Pancreas (tissue), 10 donors: ENCODE measurements at regions not wholly inside any gene's neighbourhood (a gene's known extent, or its start where the extent isn't known, plus 50 kb on each side); places are given as distances from the start of the nearest gene placed in this dataset.

Experiments used
- ATAC-seq, 4 donors: fragments of 200-7000 bp; cut with Tn5 transposase; one replicate each; pipeline versions ENCODE4 v1.8.0 to v1.9.1; 2020; ENCODE audit warnings: mild to moderate bottlenecking in 4 of 4, moderate library complexity in 4 of 4
- DNase-seq, 6 donors: peaks; one replicate each; pipeline ENCODE4 v3.0.0-alpha.2; 2020
- FAIRE-seq: peaks from 2 replicates; lab custom pipeline; 2012; peaks lifted over from hg19 to GRCh38; lab: Jason Lieb, UNC
- H3K27ac ChIP-seq, 4 donors: fragments of 200-600 bp; sonication (generic); 1 replicate in 3 of 4; 2 replicates in 1 of 4; pipeline versions ENCODE4 v1.5.0 to v1.8.0; 2020
- H3K27me3 ChIP-seq, 4 donors: fragments of 200-600 bp; one replicate each; pipeline ENCODE4 v1.8.0; 2021
- H3K36me3 ChIP-seq, 3 donors: fragments of 200-600 bp; sonication (generic) in 1 of 3; one replicate each; pipeline versions ENCODE4 v1.5.0 to v1.8.0; 2020 to 2021
- H3K4me1 ChIP-seq, 3 donors: fragments of 200-600 bp; one replicate each; pipeline ENCODE4 v1.8.0; 2021
- H3K4me3 ChIP-seq, 4 donors: fragments of 200-600 bp; sonication (generic) in 2 of 4; one replicate each; pipeline versions ENCODE4 v1.5.0 to v1.8.0; 2020 to 2021
- H3K9me3 ChIP-seq, 4 donors: fragments of 200-600 bp; one replicate each; pipeline ENCODE4 v1.8.0; 2021
- CTCF ChIP-seq, 4 donors: fragments of 200-600 bp; sonication (generic) in 3 of 4; IDR thresholded peaks; one replicate each; pipeline versions ENCODE4 v1.5.0 to v1.8.0; 2021; ENCODE audit warnings: antibody characterized with exemption in 4 of 4
- WGBS, 2 donors: extraction: QIAGEN DNeasy Blood & Tissue Kit; methylation state at CpG; one replicate each; pipeline ENCODE4 v1.1.7; 2013; 5-methylcytosine and 5-hydroxymethylcytosine counted together
- intact Hi-C, 3 donors: fragments of 100-400 bp; cut with DNase I; formaldehyde crosslinking; loops; one replicate each; pipeline versions ENCODE4 v1.11.1 to v1.14.2; 2022
- donor health status: healthy with polysubstance abuse.
- donor health status: DM: no; HTN: no; CAD: no; lungs with moderate emphysema.
- donor health status: DM: no; HTN: no; CAD: no.
- donor health status: control.
- donor health status: control.
- donor health status: Bipolar disorder and iron deficiency.
- donor health status: DM: yes; HTN: yes; CAD: no.
- donor health status: DM: no; HTN: no; CAD: no.
- donor health status: DM: no; HTN: no; CAD: no.
- donor health status: DM: yes; HTN: yes; CAD: no.

GRCh38 chr20:8935878-8936277 lies 133.0 kb upstream of the PLCB4 start:
- H3K36me3 ChIP-seq: no peaks in the 10 kb centered on the region
- H3K27me3 ChIP-seq: no peaks in the 10 kb centered on the region
- no peaks in the 10 kb centered on the region for H3K9me3 ChIP-seq
- DNase-seq (no peak), FAIRE-seq (no peak), ATAC-seq (no peak)
- H3K4me3 ChIP-seq: no peak overlapping the region
- 83 to 93% methylated on average over 5 of the region's 5 CpGs for WGBS, 2 donors
- TF ChIP-seq CTCF (IDR thresholded peaks at IDR 0.05): no peak
- no peak overlapping the region for H3K27ac ChIP-seq
- H3K4me1 ChIP-seq: no peaks in the 10 kb centered on the region
- intact Hi-C loops: no loop called here

- H3K4me1 ChIP-seq: no peaks in the 10 kb centered on the region
- WGBS, 2 donors: 75 to 79% methylated on average over 1 of the region's 1 CpG
- H3K4me3 ChIP-seq: no peak overlapping the region
- H3K36me3 ChIP-seq: no peaks in the 10 kb centered on the region
- no peaks in the 10 kb centered on the region for H3K27me3 ChIP-seq
- ATAC-seq (no peak), FAIRE-seq (no peak), DNase-seq (no peak)
- no peaks in the 10 kb centered on the region for H3K9me3 ChIP-seq
- no peak for TF ChIP-seq CTCF (IDR thresholded peaks at IDR 0.05)
- H3K27ac ChIP-seq: no peak overlapping the region
- intact Hi-C loops: no loop called here
These were observed 130.4 kb upstream of the PLCB4 start for GRCh38 chr20:8938532-8938931.

GRCh38 chr20:8940326-8940725 lies 128.6 kb upstream of the PLCB4 start:
- TF ChIP-seq CTCF (IDR thresholded peaks at IDR 0.05): no peak
- no peaks in the 10 kb centered on the region for H3K36me3 ChIP-seq
- WGBS, 2 donors: 85 to 90% methylated on average over 2 of the region's 2 CpGs
- no peak for FAIRE-seq
- no peak overlapping the region for H3K4me3 ChIP-seq
- no peaks in the 10 kb centered on the region for H3K4me1 ChIP-seq
- no peaks in the 10 kb centered on the region for H3K9me3 ChIP-seq
- ATAC-seq: no peak
- H3K27ac ChIP-seq: no peak overlapping the region
- DNase-seq: no peak
- intact Hi-C loops: no loop called here
- H3K27me3 ChIP-seq: no peaks in the 10 kb centered on the region

GRCh38 chr20:8943631-8944030 lies 125.3 kb upstream of the PLCB4 start:
- H3K9me3 ChIP-seq: no peaks in the 10 kb centered on the region
- TF ChIP-seq CTCF (IDR thresholded peaks at IDR 0.05): no peak
- no peak for DNase-seq
- intact Hi-C loops: no loop called here
- no peak overlapping the region for H3K4me3 ChIP-seq
- H3K4me1 ChIP-seq: no peaks in the 10 kb centered on the region
- no peaks in the 10 kb centered on the region for H3K36me3 ChIP-seq
- no peaks in the 10 kb centered on the region for H3K27me3 ChIP-seq
- H3K27ac ChIP-seq: no peak overlapping the region
- FAIRE-seq: no peak
- ATAC-seq: peak in 3 of 4 donors; percentile 37 to 77 (median 60)

- DNase-seq: no peak
- no peaks in the 10 kb centered on the region for H3K36me3 ChIP-seq
- intact Hi-C loops: no loop called here
- no peak for FAIRE-seq
- H3K27ac ChIP-seq: no peak overlapping the region
- ATAC-seq: no peak
- no peaks in the 10 kb centered on the region for H3K4me1 ChIP-seq
- H3K4me3 ChIP-seq: no peak overlapping the region
- H3K9me3 ChIP-seq: no peaks in the 10 kb centered on the region
- H3K27me3 ChIP-seq: no peaks in the 10 kb centered on the region
- 76 to 87% methylated on average over 6 of the region's 6 CpGs for WGBS, 2 donors
- no peak for TF ChIP-seq CTCF (IDR thresholded peaks at IDR 0.05)
These were observed 122.6 kb upstream of the PLCB4 start for GRCh38 chr20:8946036-8946940.
